Right cardiac atrium (tissue), 5 donors: ENCODE measurements at regions not wholly inside any gene's neighbourhood (a gene's known extent, or its start where the extent isn't known, plus 50 kb on each side); places are given as distances from the start of the nearest gene placed in this dataset.

Experiments
- ATAC-seq, 2 donors: fragments of 200-7000 bp; cut with Tn5 transposase; one replicate each; pipeline versions ENCODE4 v1.8.0 to v1.9.1; 2020; ENCODE audit warnings: moderate library complexity in 2 of 2, mild to moderate bottlenecking in 1 of 2
- DNase-seq, 3 donors: peaks; one replicate each; pipeline ENCODE4 v3.0.0-alpha.2; 2020
- H3K27ac ChIP-seq: one replicate; pipeline ENCODE4 v1.5.1; 2013; ENCODE audit warnings: mild to moderate bottlenecking, low read length, control low read depth, moderate library complexity
- H3K27me3 ChIP-seq: one replicate; pipeline ENCODE4 v1.6.1; 2013; ENCODE audit not compliant: control insufficient read depth, insufficient read depth
- H3K4me1 ChIP-seq: one replicate; pipeline ENCODE4 v1.6.1; 2013; ENCODE audit warnings: low read length; ENCODE audit not compliant: control insufficient read depth, insufficient read depth
- H3K4me3 ChIP-seq: one replicate; pipeline ENCODE4 v1.5.1; 2013; ENCODE audit warnings: low read length, control low read depth
- H3K9me3 ChIP-seq: one replicate; pipeline ENCODE4 v1.6.1; 2013; ENCODE audit warnings: low read length; ENCODE audit not compliant: control insufficient read depth
- WGBS: extraction: QIAGEN DNeasy Blood & Tissue Kit; methylation state at CpG from one replicate; pipeline ENCODE4 v1.1.7; 2013; 5-methylcytosine and 5-hydroxymethylcytosine counted together
- intact Hi-C, 4 donors: fragments of 100-400 bp; cut with DNase I; formaldehyde crosslinking; loops; one replicate each; pipeline versions ENCODE4 v1.11.0 to v1.14.0; 2022 to 2023
- donor health status: healthy with polysubstance abuse.
- donor health status: DM: no; HTN: yes; CAD: no.
- donor health status: DM: no; HTN: no; CAD: no.
- donor health status: DM: no; HTN: yes; CAD: no; lungs with severe emphysema.
- donor health status: DM: yes; HTN: yes; CAD: no.

- Histone ChIP-seq H3K9me3 (no peaks in the 10 kb centered on the region), H3K4me1 (no peaks in the 10 kb centered on the region), H3K4me3 (no peak overlapping the region), H3K27me3 (no peaks in the 10 kb centered on the region), H3K27ac (no peak overlapping the region)
- intact Hi-C loops = no loop called here
- DNase-seq = no peak
- no peak for ATAC-seq
- 78% methylated on average over 15 of the region's 15 CpGs for WGBS
Observed at GRCh38 chr10:121127151-121127906, 276.2 kb downstream of the WDR11 start.

GRCh38 chr10:121128164-121128563 lies 277.0 kb downstream of the WDR11 start:
- intact Hi-C loops = no loop called here
- WGBS = 67% methylated on average over 10 of the region's 10 CpGs
- Histone ChIP-seq H3K27ac (no peak overlapping the region), H3K27me3 (no peaks in the 10 kb centered on the region), H3K9me3 (no peaks in the 10 kb centered on the region), H3K4me1 (no peaks in the 10 kb centered on the region), H3K4me3 (no peak overlapping the region)
- no peak for ATAC-seq
- no peak for DNase-seq

- H3K27me3 ChIP-seq = no peaks in the 10 kb centered on the region
- no peak for ATAC-seq
- H3K27ac ChIP-seq = no peak overlapping the region
- DNase-seq = no peak
- intact Hi-C loops = no loop called here
- 76% methylated on average over 5 of the region's 5 CpGs for WGBS
- H3K4me3 ChIP-seq = no peak overlapping the region
- no peaks in the 10 kb centered on the region for H3K4me1 ChIP-seq
- H3K9me3 ChIP-seq = no peaks in the 10 kb centered on the region
Observed at GRCh38 chr10:121129266-121129665, 278.1 kb downstream of the WDR11 start.

GRCh38 chr10:121130382-121130781 lies 279.2 kb downstream of the WDR11 start:
- WGBS = 93% methylated on average over 5 of the region's 5 CpGs
- H3K27ac ChIP-seq = no peak overlapping the region
- H3K4me3 ChIP-seq = no peak overlapping the region
- no peaks in the 10 kb centered on the region for H3K9me3 ChIP-seq
- no peaks in the 10 kb centered on the region for H3K4me1 ChIP-seq
- H3K27me3 ChIP-seq = no peaks in the 10 kb centered on the region
- intact Hi-C loops = no loop called here
- ATAC-seq (no peak), DNase-seq (no peak)

- H3K4me3 ChIP-seq = no peak overlapping the region
- H3K4me1 ChIP-seq = no peaks in the 10 kb centered on the region
- no peaks in the 10 kb centered on the region for H3K27me3 ChIP-seq
- no peak overlapping the region for H3K27ac ChIP-seq
- intact Hi-C loops = no loop called here
- ATAC-seq = no peak
- DNase-seq = no peak
- 64% methylated on average over 5 of the region's 5 CpGs for WGBS
- no peaks in the 10 kb centered on the region for H3K9me3 ChIP-seq
Observed at GRCh38 chr10:121131014-121131413, 279.9 kb downstream of the WDR11 start.

- no peaks in the 10 kb centered on the region for H3K4me1 ChIP-seq
- no peaks in the 10 kb centered on the region for H3K9me3 ChIP-seq
- H3K4me3 ChIP-seq = no peak overlapping the region
- intact Hi-C loops = no loop called here
- DNase-seq = peak in 1 of 3 donors; percentile 37
- H3K27me3 ChIP-seq = no peaks in the 10 kb centered on the region
- WGBS = 55% methylated on average over 9 of the region's 9 CpGs
- no peak for ATAC-seq
- no peak overlapping the region for H3K27ac ChIP-seq
Observed at GRCh38 chr10:121131426-121132265, 280.5 kb downstream of the WDR11 start.

GRCh38 chr10:121132273-121132672 lies 281.1 kb downstream of the WDR11 start:
- ATAC-seq = no peak
- intact Hi-C loops = no loop called here
- Histone ChIP-seq H3K4me1 (no peaks in the 10 kb centered on the region), H3K27me3 (no peaks in the 10 kb centered on the region), H3K4me3 (no peak overlapping the region), H3K9me3 (no peaks in the 10 kb centered on the region), H3K27ac (no peak overlapping the region)
- 76% methylated on average over 1 of the region's 1 CpG for WGBS
- DNase-seq = no peak

- 92% methylated on average over 7 of the region's 7 CpGs for WGBS
- intact Hi-C loops = no loop called here
- Histone ChIP-seq H3K27ac (no peak overlapping the region), H3K4me3 (no peak overlapping the region), H3K9me3 (no peaks in the 10 kb centered on the region), H3K4me1 (no peaks in the 10 kb centered on the region), H3K27me3 (no peaks in the 10 kb centered on the region)
- no peak for DNase-seq
- ATAC-seq = no peak
Observed at GRCh38 chr10:121133901-121134300, 282.7 kb downstream of the WDR11 start.

- intact Hi-C loops = no loop called here
- Histone ChIP-seq H3K27me3 (no peaks in the 10 kb centered on the region), H3K27ac (no peak overlapping the region), H3K4me1 (no peaks in the 10 kb centered on the region), H3K4me3 (no peak overlapping the region), H3K9me3 (no peaks in the 10 kb centered on the region)
- 82% methylated on average over 1 of the region's 1 CpG for WGBS
- no peak for ATAC-seq
- no peak for DNase-seq
Observed at GRCh38 chr10:121134711-121135110, 283.5 kb downstream of the WDR11 start.

GRCh38 chr10:121135512-121135911 lies 284.4 kb downstream of the WDR11 start:
- Histone ChIP-seq H3K4me1 (no peaks in the 10 kb centered on the region), H3K9me3 (no peaks in the 10 kb centered on the region), H3K27me3 (no peaks in the 10 kb centered on the region), H3K27ac (no peak overlapping the region), H3K4me3 (no peak overlapping the region)
- 93% methylated on average over 4 of the region's 4 CpGs for WGBS
- DNase-seq (no peak), ATAC-seq (no peak)
- intact Hi-C loops = no loop called here

- Histone ChIP-seq H3K27me3 (no peaks in the 10 kb centered on the region), H3K4me1 (no peaks in the 10 kb centered on the region), H3K27ac (no peak overlapping the region), H3K9me3 (no peaks in the 10 kb centered on the region), H3K4me3 (no peak overlapping the region)
- DNase-seq (no peak), ATAC-seq (no peak)
- 57% methylated on average over 1 of the region's 1 CpG for WGBS
- intact Hi-C loops = no loop called here
Observed at GRCh38 chr10:121137533-121137932, 286.4 kb downstream of the WDR11 start.
